ENCODE measurements at regions not wholly inside any gene's neighbourhood (a gene's known extent, or its start where the extent isn't known, plus 50 kb on each side); places are given as distances from the start of the nearest gene placed in this dataset.

DNA sequence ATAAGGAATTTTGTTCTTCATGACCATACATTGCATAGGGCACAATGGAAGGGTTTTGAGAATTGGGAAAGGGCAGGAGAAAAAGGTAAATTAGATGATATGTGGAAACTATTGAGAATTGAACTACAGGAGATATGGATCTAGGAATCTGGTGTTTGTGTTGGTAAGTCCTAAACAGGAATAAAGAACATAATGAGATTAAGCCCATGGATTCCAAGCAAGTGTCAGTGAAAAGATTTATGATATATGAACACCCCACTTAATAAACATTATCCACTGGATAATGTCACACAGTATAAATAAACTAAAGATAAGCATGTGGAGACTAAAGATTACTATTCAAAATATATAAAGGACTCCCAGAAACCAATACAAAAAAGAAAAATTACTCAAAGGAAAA, 98.2 kb downstream of the TNFSF18 start:
- TF ChIP-seq, protein P1, sequence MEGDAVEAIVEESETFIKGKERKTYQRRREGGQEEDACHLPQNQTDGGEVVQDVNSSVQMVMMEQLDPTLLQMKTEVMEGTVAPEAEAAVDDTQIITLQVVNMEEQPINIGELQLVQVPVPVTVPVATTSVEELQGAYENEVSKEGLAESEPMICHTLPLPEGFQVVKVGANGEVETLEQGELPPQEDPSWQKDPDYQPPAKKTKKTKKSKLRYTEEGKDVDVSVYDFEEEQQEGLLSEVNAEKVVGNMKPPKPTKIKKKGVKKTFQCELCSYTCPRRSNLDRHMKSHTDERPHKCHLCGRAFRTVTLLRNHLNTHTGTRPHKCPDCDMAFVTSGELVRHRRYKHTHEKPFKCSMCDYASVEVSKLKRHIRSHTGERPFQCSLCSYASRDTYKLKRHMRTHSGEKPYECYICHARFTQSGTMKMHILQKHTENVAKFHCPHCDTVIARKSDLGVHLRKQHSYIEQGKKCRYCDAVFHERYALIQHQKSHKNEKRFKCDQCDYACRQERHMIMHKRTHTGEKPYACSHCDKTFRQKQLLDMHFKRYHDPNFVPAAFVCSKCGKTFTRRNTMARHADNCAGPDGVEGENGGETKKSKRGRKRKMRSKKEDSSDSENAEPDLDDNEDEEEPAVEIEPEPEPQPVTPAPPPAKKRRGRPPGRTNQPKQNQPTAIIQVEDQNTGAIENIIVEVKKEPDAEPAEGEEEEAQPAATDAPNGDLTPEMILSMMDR (IDR thresholded peaks at IDR 0.05): no peak
- TF ChIP-seq POLR2A (IDR thresholded peaks at IDR 0.05): no peak

Data from breast epithelium (tissue), 3 donors.